ES-I3 (cell line): ENCODE measurements at regions not wholly inside any gene's neighbourhood (a gene's known extent, or its start where the extent isn't known, plus 50 kb on each side); places are given as distances from the start of the nearest gene placed in this dataset.

ENCODE experiments used
- H3K36me3 ChIP-seq: 2 replicates; pipeline ENCODE4 v1.6.1; 2013; ENCODE audit warnings: mild to moderate bottlenecking, low read length, control low read depth, moderate library complexity; ENCODE audit not compliant: insufficient read depth
- H3K4me1 ChIP-seq: 2 replicates; pipeline ENCODE4 v1.6.1; 2013; ENCODE audit warnings: mild to moderate bottlenecking, control low read depth, low read length; ENCODE audit not compliant: insufficient read depth
- H3K9ac ChIP-seq: 2 replicates; pipeline ENCODE4 v1.6.1; 2013; ENCODE audit warnings: low read depth, mild to moderate bottlenecking, low read length, moderate library complexity
- H3K9me3 ChIP-seq: 2 replicates; pipeline ENCODE4 v1.6.1; 2013; ENCODE audit warnings: mild to moderate bottlenecking, low read length, moderate library complexity; ENCODE audit not compliant: control insufficient read depth, insufficient read depth

DNA sequence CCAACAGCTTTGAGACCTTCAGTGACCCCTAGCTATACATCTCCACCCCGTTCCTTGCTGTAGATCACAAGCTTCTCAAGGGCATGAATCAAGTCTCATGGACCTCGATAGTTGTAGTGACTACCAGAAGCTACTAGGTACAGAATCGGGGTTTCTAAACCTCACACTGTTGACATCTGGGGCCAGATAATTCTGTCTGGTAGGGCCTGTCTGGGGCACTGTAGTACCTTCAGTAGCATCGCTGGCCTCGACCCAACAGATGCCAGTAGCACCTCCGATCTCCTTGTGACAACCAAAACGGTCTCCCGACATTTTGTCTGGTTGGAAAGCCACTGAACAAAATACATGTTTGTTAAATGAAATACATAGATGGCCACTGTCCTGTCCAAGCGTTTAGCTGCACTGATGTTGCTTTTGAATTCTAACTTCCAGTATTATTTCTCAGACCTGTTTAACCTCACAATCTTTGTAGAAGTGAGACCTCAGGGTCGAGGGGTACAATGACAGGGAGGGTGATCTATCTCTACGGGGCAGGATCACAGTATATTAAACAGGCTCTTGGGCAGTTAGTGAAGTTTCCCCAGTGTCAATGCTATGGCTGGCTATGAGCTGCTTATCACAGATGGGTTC lies 262.5 kb upstream of the IGF1R start:
- Histone ChIP-seq H3K4me1 (no peaks in the 10 kb centered on the region), H3K9me3 (no peaks in the 10 kb centered on the region), H3K9ac (no peak overlapping the region), H3K36me3 (no peaks in the 10 kb centered on the region)

DNA sequence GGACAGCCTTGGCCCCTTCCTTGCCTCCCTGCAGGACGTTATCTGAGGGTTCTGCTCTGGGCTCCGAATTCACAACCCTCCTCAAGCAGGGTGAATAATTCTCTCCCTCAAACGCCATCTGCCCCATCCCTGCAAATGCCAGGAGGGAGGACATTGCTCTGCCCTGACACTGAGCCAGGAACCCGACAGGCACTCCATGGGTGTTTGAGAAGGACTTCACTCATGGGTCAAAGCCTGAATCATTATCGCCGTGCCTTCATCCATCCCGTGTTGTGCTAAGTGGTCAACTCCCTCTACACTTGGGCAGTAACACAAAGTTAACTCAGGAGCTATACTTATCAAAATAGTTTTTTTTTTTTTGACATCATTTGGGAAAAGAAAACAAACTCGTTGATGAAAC lies 261.8 kb upstream of the IGF1R start:
- Histone ChIP-seq H3K9ac (no peak overlapping the region), H3K4me1 (no peaks in the 10 kb centered on the region), H3K9me3 (no peaks in the 10 kb centered on the region), H3K36me3 (no peaks in the 10 kb centered on the region)

DNA sequence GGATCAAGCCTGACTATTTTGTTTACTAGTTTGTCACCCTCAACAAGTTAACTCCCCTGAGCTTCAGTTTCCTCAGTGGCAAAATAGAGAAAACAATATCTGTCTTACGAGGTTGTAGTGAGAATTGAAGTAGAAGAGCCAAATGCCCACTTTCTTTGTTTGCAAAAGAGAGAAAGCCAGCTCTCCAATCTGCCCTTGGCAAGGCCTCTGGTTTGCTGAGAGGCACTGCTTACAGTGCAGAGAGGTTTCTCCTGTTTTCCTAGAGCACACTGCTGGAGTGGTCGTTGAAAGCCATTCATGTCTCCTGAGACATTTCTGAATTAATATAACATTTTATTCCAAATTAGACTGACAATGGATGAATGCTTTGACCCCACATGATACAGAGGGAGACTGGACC lies 260.5 kb upstream of the IGF1R start:
- Histone ChIP-seq H3K9me3 (no peaks in the 10 kb centered on the region), H3K4me1 (no peaks in the 10 kb centered on the region), H3K36me3 (no peaks in the 10 kb centered on the region), H3K9ac (no peak overlapping the region)

DNA sequence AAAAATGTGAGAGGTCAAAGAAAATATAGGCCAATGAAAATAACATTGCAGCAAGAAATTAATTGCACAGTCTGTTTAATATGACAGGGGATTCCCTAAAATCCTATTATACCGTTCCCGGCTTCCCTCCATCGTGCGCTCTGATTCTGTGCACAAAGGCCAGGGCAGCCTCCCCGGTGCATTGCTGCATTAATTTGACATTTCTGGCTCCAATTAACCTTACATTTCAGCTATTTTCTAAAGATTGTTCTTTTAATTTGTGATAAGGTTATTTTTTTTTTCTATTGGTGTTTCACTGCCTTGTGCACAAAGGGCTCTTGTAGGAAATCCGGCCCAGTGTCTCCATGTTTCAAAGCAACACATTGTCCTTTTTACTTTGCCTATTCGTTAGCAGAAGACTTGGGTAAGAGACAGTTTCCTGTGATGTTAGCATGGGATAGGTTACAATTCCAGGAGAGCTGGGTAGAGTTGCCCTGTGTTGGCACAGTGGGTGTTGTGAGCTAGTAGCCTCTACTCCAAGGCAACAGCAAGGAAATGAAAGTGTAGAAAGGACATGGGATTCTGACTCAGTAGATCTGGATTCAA lies 257.3 kb upstream of the IGF1R start:
- no peaks in the 10 kb centered on the region for H3K36me3 ChIP-seq
- no peak overlapping the region for H3K9ac ChIP-seq
- H3K9me3 ChIP-seq: no peaks in the 10 kb centered on the region

DNA sequence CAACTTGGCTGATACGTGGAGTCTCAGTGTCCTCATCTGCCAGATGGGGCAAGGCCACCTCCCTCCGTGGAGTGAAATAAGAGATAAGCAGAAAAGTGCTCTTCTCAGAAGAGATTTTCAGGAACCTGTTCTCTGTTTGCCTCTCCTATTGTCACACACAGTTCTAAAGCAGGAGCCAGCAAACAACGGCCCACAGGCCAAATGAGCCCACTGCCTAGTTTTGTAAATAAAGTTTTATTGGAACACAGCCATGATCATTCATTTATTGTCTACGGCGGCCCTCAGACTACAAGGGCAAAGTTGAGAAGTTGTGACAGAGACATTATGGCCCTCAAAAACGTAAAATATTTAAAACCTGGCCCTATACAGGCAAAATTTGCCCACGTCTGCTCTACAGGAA lies 256.8 kb upstream of the IGF1R start:
- Histone ChIP-seq H3K9me3 (no peaks in the 10 kb centered on the region), H3K36me3 (no peaks in the 10 kb centered on the region), H3K4me1 (0 out of 2 replicates have a peak, but pooled peaks cover 3% of the 10 kb centered on the region), H3K9ac (no peak overlapping the region)

More for the DNA sequence above, 257.3 kb upstream of the IGF1R start:
- H3K4me1 ChIP-seq: 0 out of 2 replicates have a peak, but pooled peaks cover 3% of the 10 kb centered on the region

DNA sequence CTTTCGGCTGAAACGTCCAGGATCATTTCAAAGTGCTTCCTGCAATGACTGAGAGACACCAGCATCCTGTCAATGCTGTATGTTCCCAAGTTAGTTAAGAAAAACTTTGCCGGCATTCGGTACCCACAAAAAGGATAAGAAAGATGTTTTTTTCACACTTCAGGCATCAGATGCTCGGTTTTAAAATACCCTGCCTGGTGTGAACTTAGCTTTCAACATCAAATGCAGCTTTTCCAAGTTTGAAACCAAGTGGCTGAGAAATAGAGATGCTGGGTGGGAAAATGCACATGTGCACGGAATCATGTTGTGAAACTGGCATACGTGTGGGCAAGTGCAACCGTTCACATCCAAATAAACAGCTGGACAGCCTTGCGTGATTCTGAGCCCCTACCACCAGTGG lies 254.9 kb upstream of the IGF1R start:
- Histone ChIP-seq H3K36me3 (no peaks in the 10 kb centered on the region), H3K9ac (no peak overlapping the region), H3K4me1 (0 out of 2 replicates have a peak, but pooled peaks cover 3% of the 10 kb centered on the region), H3K9me3 (no peaks in the 10 kb centered on the region)

DNA sequence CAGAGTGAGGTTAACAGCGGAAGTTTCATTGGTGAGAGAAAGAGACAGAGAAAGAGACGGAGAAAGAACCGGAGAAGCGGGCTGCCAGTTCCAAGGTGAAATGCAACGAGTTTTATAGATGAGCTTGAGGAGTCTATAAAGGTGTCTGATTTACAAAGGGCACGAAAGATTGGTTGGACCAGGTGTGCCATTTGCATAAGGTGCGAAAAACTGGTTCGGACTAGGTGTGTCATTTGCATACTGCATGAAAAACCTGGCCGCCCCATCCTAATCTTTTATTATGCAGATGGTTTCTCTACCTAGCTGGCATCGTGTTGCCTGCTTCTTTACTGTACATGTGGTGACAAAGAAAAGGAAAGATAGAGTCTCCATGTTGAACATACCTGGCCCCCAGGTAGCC lies 253.8 kb upstream of the IGF1R start:
- Histone ChIP-seq H3K9me3 (no peaks in the 10 kb centered on the region), H3K36me3 (no peaks in the 10 kb centered on the region), H3K4me1 (0 out of 2 replicates have a peak, but pooled peaks cover 3% of the 10 kb centered on the region), H3K9ac (no peak overlapping the region)

DNA sequence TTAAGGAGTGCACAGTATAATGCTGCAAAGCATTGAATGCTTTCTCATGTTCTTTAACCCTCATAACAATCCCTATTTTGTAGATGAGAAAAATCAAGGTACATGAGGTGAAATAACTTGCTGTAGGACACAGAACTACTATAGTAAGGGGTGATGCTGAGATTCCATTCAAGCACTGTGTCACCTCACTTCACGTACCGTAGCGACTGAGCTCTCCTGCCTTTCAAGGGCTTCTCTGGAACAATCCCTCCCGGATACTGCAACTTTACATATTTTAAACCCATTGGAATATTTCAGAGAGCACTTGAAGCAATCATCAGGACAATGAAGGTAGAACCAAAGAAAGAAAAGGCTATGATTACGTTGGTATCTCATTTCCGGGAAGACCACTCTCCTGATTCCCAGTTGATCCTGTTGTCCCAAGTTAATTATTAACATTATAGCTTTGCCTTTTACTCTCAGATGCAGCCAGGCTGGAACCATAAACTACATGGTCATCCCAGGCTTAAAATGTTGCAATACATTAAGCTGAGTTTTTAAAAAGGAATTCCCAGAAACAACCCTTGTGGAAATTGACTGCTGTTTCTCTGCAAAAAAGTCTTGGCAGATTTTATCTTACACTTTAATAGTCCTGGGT lies 252.2 kb upstream of the IGF1R start:
- 0 out of 2 replicates have a peak, but pooled peaks cover 3% of the 10 kb centered on the region for H3K4me1 ChIP-seq
- no peaks in the 10 kb centered on the region for H3K9me3 ChIP-seq
- no peaks in the 10 kb centered on the region for H3K36me3 ChIP-seq
- H3K9ac ChIP-seq: no peak overlapping the region

DNA sequence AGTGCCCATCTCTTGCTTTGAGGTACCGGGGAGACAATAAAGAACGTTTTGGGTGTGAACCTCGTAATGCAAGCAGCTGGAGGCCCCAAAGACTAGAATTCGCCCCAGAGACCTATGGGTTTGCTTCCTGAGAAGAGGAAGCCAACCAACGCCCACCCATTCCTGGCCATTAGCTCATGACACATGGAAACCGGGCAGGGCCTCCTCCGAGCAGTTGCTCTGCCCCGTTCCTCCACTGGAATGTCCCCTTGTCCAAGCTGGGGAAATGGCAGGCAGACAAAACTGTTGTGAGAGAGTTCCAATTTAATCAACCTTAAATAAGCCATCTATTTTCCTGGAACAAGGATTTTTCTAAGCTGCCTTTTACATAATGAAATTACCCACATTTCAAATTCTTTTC lies 250.9 kb upstream of the IGF1R start:
- Histone ChIP-seq H3K36me3 (no peaks in the 10 kb centered on the region), H3K9ac (no peak overlapping the region), H3K4me1 (0 out of 2 replicates have a peak, but pooled peaks cover 3% of the 10 kb centered on the region), H3K9me3 (no peaks in the 10 kb centered on the region)

DNA sequence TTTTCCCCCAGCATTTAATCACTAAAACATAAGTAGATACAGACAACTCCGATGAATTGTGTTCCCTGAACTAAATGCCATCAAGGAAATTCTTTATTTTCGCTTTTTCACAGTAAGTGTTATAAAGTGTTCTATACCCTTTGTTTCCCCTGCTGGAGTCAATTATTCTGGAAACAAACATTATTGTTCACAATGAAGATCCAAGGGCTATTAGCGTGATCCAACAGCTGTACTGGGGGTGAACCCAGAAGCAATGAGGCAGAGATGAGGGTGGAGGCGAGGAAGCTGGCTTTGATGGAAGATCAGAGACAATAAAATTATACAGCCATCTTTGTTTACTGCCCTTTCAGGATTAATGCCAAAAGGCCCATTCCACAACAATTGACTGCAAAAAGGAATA lies 250.3 kb upstream of the IGF1R start:
- H3K36me3 ChIP-seq: no peaks in the 10 kb centered on the region
- 0 out of 2 replicates have a peak, but pooled peaks cover 3% of the 10 kb centered on the region for H3K4me1 ChIP-seq
- H3K9me3 ChIP-seq: no peaks in the 10 kb centered on the region
- H3K9ac ChIP-seq: no peak overlapping the region

DNA sequence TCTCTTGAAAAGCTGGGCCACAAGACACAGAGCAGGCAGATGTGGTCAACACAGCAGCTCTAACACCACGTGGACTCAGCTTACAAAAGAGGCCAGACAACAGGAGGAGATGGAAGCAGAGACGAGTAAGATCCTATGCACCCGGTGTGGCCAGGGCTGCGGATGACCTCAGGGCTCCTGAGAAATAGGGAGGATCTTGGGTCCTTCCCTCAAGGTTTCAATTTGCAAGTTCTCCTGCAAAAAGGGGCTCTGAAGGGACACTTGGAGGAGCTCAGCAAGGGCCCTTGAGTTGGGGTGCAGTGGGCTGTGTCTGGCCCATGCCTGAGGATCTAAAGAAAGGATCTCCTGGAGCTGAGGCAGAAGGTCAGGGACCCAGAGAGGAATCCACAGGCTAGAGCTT lies 249.5 kb upstream of the IGF1R start:
- Histone ChIP-seq H3K9ac (no peak overlapping the region), H3K9me3 (no peaks in the 10 kb centered on the region), H3K4me1 (0 out of 2 replicates have a peak, but pooled peaks cover 3% of the 10 kb centered on the region), H3K36me3 (no peaks in the 10 kb centered on the region)

DNA sequence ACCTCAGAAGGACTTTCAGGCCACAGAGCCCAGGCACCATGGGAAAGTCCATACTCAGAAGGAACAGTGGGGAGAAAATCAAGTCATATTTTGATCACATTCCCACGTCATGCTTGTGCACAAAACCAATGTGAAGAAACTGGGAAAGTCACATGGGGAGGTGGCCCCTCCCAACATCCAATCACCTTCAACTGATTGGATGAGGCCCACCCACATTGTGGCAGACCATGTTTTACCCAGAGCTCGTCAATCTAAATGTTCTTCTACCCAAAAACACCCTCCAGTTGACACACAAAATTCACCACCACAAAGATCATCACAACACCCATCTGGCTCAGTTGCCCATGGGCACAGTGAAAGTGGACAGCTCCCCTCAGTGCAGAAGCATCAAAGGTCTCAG lies 248.2 kb upstream of the IGF1R start:
- Histone ChIP-seq H3K9me3 (no peaks in the 10 kb centered on the region), H3K9ac (no peak overlapping the region), H3K4me1 (no peaks in the 10 kb centered on the region), H3K36me3 (no peaks in the 10 kb centered on the region)

DNA sequence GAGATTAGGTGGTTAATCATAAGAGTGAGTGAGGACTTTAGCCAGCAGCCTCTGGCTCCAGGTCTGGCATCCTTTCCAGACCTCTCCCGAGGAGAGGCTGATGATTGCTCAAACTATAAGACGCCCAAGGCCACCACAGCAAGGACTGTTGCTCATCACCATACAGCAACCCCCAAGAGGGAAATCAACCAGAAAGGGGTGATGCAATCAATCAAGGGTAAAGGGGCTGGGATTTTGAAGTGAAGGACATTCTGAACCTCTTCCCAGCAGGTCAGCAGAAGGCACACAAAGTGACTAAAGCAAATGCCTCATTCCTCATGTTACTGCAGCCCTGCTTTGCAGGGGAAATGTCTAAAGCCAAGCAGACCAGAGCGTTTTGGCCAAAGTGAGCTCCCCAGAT lies 247.3 kb upstream of the IGF1R start:
- Histone ChIP-seq H3K9me3 (no peaks in the 10 kb centered on the region), H3K36me3 (no peaks in the 10 kb centered on the region), H3K9ac (no peak overlapping the region), H3K4me1 (no peaks in the 10 kb centered on the region)

DNA sequence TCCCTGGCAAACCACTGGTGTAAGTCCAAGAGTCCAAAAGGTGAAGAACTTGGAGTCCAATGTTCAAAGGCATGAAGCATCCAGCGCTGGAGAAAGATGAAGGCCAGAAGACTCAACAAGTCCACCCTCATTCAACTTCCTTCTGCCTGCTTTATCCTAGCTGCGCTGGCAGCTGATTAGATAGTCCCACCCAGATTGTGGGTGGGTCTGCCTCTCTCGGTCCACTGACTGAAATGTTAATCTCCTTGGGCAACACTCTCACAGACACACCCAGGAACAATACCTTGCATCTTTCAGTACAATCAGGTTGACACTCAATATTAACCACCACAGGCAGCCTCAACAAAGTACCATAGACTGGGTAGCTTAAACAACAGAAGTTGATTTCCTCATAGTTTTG lies 245.9 kb upstream of the IGF1R start:
- Histone ChIP-seq H3K4me1 (no peaks in the 10 kb centered on the region), H3K9me3 (no peaks in the 10 kb centered on the region), H3K9ac (no peak overlapping the region), H3K36me3 (no peaks in the 10 kb centered on the region)

DNA sequence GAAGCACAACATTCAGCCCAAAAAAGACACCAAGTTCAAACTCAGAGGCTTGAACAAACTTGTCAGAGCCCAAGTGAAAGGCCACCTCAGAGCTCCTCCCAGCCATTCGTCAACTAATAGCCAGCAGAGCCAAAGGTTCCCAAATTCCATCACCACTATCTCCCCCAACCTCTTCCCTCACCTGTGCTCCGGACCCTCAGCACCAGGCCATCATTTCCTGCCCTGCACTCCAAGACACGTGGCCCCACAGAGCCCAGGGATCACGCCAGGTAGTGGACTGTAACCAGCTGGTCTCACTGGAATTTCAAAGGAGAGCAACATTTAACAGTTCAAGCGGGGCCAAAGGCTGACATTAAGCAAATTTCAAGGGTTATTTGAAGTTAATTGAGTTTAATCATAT lies 245.2 kb upstream of the IGF1R start:
- H3K9me3 ChIP-seq: no peaks in the 10 kb centered on the region
- no peaks in the 10 kb centered on the region for H3K36me3 ChIP-seq
- H3K4me1 ChIP-seq: no peaks in the 10 kb centered on the region
- no peak overlapping the region for H3K9ac ChIP-seq
